Transverse colon (tissue), 4 donors: ENCODE measurements at regions not wholly inside any gene's neighbourhood (a gene's known extent, or its start where the extent isn't known, plus 50 kb on each side); places are given as distances from the start of the nearest gene placed in this dataset.

ENCODE experiments used
- CTCF ChIP-seq, 5 experiments: fragments of 200-600 bp in 3 of 5; fragments of 450-650 bp in 2 of 5; sonication (generic) in 3 of 5; IDR thresholded peaks; 1 replicate in 2 of 5; 2 replicates in 3 of 5; pipeline ENCODE4 v1.5.1; 2016 to 2017; ENCODE audit warnings: antibody characterized with exemption in 5 of 5, inconsistent platforms in 3 of 5, mild to moderate bottlenecking in 2 of 5, moderate library complexity in 1 of 5
- EP300 ChIP-seq: sonication (generic); formaldehyde crosslinking; IDR thresholded peaks from one replicate; pipeline ENCODE4 v1.6.1; 2017; ENCODE audit warnings: antibody characterized with exemption, low read depth
- POLR2A ChIP-seq: fragments of 450-650 bp; IDR thresholded peaks from one replicate; pipeline ENCODE4 v1.6.1; 2016; ENCODE audit warnings: antibody characterized with exemption, mild to moderate bottlenecking, moderate library complexity
- POLR2AphosphoS5 ChIP-seq, 3 donors: sonication (generic); formaldehyde crosslinking; IDR thresholded peaks; one replicate each; pipeline ENCODE4 v1.6.1; 2016; ENCODE audit warnings: antibody characterized with exemption in 3 of 3

DNA sequence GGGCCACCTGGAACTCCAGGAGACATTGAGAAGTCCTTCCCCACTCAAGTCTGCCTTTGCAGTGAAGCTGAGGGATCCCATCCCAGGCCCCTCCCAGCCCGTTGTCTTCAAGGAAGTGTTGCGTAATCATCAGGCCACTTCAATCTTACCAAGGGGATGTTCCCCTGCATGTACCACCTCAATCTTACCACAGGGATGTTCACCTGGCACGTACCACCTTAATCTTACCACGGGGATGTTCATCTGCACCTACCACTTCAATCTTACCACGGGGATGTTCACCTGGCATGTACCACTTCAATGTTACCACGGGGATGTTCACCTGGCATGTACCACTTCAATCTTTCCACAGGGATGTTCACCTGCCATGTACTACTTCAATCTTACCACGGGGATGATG lies 108.0 kb upstream of the SYN3 start:
- TF ChIP-seq POLR2A: no peak
- TF ChIP-seq CTCF (IDR thresholded peaks at IDR 0.05): no peak
- no peak for TF ChIP-seq POLR2AphosphoS5 (IDR thresholded peaks at IDR 0.05)
- TF ChIP-seq EP300: no peak
